ENCODE measurements at regions not wholly inside any gene's neighbourhood (a gene's known extent, or its start where the extent isn't known, plus 50 kb on each side); places are given as distances from the start of the nearest gene placed in this dataset.

GRCh38 chr6:145274083-145274482, 461.2 kb downstream of the EPM2A start:
- Mint-ChIP-seq H3K4me3 (no peak overlapping the region), H3K27me3 (ENCODE audit: low read depth) (peaks cover 4% of the 10 kb centered on the region), H3K4me1 (peaks cover 35% of the 10 kb centered on the region), H3K36me3 (ENCODE audit: low read depth) (no peaks in the 10 kb centered on the region), H3K27ac (no peak overlapping the region), H3K9me3 (no peaks in the 10 kb centered on the region)
- no peak for TF ChIP-seq CTCF (IDR thresholded peaks at IDR 0.05; ENCODE audit: unreplicated experiment in 3 of 3)

- no peak for TF ChIP-seq CTCF (IDR thresholded peaks at IDR 0.05; ENCODE audit: unreplicated experiment in 3 of 3)
- Mint-ChIP-seq H3K9me3 (no peaks in the 10 kb centered on the region), H3K27ac (no peak overlapping the region), H3K27me3 (ENCODE audit: low read depth) (no peaks in the 10 kb centered on the region), H3K4me3 (no peak overlapping the region), H3K4me1 (peaks cover 29% of the 10 kb centered on the region), H3K36me3 (ENCODE audit: low read depth) (no peaks in the 10 kb centered on the region)
These were observed 460.3 kb downstream of the EPM2A start for GRCh38 chr6:145275019-145275418.

GRCh38 chr6:145275787-145276186, 459.5 kb downstream of the EPM2A start:
- Mint-ChIP-seq H3K36me3 (ENCODE audit: low read depth) (no peaks in the 10 kb centered on the region), H3K27me3 (ENCODE audit: low read depth) (no peaks in the 10 kb centered on the region), H3K9me3 (no peaks in the 10 kb centered on the region), H3K4me3 (no peak overlapping the region), H3K4me1 (peaks cover 22% of the 10 kb centered on the region), H3K27ac (no peak overlapping the region)
- TF ChIP-seq CTCF (IDR thresholded peaks at IDR 0.05; ENCODE audit: unreplicated experiment in 3 of 3), result no peak

GRCh38 chr6:145276756-145277155, 458.6 kb downstream of the EPM2A start:
- Mint-ChIP-seq H3K36me3 (ENCODE audit: low read depth) (no peaks in the 10 kb centered on the region), H3K4me3 (no peak overlapping the region), H3K27ac (no peak overlapping the region), H3K27me3 (ENCODE audit: low read depth) (no peaks in the 10 kb centered on the region), H3K9me3 (no peaks in the 10 kb centered on the region), H3K4me1 (peaks cover 17% of the 10 kb centered on the region)
- no peak for TF ChIP-seq CTCF (IDR thresholded peaks at IDR 0.05; ENCODE audit: unreplicated experiment in 3 of 3)

- Mint-ChIP-seq H3K4me3 (no peak overlapping the region), H3K4me1 (peaks cover 11% of the 10 kb centered on the region), H3K27me3 (ENCODE audit: low read depth) (no peaks in the 10 kb centered on the region), H3K36me3 (ENCODE audit: low read depth) (no peaks in the 10 kb centered on the region), H3K27ac (no peak overlapping the region), H3K9me3 (no peaks in the 10 kb centered on the region)
- TF ChIP-seq CTCF (IDR thresholded peaks at IDR 0.05; ENCODE audit: unreplicated experiment in 3 of 3), result no peak
These were observed 457.8 kb downstream of the EPM2A start for GRCh38 chr6:145277358-145278086.

- Mint-ChIP-seq H3K4me1 (peaks cover 10% of the 10 kb centered on the region), H3K9me3 (no peaks in the 10 kb centered on the region), H3K36me3 (ENCODE audit: low read depth) (no peaks in the 10 kb centered on the region), H3K27ac (no peak overlapping the region), H3K27me3 (ENCODE audit: low read depth) (no peaks in the 10 kb centered on the region), H3K4me3 (no peak overlapping the region)
- no peak for TF ChIP-seq CTCF (IDR thresholded peaks at IDR 0.05; ENCODE audit: unreplicated experiment in 3 of 3)
These were observed 457.0 kb downstream of the EPM2A start for GRCh38 chr6:145278163-145278807.

Data from nephron (organoid).